CD4-positive, alpha-beta T cell treated with Interleukin-10 for 1 hour (primary cell): ENCODE measurements at regions not wholly inside any gene's neighbourhood (a gene's known extent, or its start where the extent isn't known, plus 50 kb on each side); places are given as distances from the start of the nearest gene placed in this dataset.

Source experiments
- DNase-seq: peaks from one replicate; pipeline ENCODE4 v3.0.0-alpha.2; 2020

DNA sequence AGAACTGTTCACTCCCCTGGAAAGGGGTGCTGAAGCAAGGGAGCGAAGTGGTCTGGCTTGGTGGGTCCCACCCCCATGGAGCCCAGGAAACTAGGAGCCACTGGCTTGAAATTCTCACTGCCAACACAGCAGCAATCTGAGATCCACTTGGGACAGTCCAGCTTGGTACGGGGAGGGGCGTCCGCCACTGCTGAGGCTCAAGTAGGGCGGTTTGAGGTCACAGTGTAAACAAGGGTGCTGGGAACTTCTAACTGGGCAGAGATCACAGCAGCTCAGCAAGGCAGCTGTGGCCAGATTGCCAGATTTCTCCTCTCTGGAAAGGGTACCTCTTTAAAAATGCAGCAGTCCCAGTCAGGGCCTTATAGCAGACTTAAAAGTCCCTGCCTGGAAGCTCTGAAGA is 53.9 kb upstream of the GALNTL6 start:
- DNase-seq = no peak

DNA sequence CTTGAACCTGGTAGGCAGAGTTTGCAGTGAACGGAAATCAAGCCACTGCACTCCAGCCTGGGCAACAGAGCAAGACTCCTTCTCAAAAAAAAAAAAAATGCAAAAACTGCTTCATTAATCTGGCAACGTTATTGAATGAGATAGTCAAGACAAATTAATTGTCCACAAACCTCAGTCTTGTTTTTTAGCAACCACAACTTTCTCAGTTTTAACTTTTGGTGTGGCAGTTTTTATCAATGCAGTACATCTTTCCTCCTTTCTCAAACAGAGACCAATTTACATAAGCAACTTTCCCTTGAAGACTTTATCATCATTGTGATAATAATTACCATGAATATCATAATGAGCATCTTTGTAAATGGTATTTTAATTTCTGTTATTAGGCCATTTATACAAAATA is 61.7 kb upstream of the GALNTL6 start:
- no peak for DNase-seq

- no peak for DNase-seq
These were observed 66.8 kb upstream of the GALNTL6 start for GRCh38 chr4:171746418-171746817.

DNA sequence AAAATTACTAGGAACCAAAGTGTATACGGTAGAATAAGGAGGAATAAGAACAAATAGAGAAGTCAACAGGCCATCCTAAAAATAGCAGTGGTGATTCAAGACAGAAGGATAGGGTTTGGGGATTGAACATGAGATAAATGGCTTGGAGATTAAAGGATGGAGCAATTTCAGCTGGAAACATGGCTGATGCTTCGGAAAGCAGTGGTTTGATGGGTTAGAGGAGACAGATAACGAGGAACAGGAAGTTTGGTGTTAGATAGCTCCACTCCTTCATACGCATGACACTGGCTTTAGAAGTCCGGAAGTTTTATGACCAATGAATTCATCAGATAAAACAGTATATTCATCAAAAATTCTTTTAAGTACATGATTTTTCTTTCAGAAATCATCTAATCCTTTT is 70.8 kb upstream of the GALNTL6 start:
- no peak for DNase-seq

GRCh38 chr4:171727185-171727584 is 86.0 kb upstream of the GALNTL6 start:
- no peak for DNase-seq

DNA sequence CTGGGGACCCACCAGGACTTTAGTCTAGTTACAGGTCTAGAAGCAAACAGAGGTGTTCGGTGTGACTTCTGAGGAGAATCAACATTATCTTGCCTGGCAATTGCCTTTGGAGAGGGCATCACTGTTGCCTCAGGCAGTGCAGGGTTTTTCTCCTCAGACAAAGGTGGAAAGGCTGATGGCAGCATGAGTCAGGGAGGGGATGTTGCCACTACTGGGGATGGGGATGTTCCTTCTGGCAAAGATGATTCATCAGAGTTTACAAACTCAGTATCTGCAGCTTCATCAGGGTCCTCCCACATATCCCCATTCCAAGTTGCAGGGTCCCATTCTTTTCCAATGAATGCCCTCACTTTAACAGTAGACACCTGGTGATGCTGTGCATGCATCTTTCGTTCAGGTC is 91.3 kb upstream of the GALNTL6 start:
- no peak for DNase-seq

GRCh38 chr4:171719691-171720090 is 93.5 kb upstream of the GALNTL6 start:
- no peak for DNase-seq

- no peak for DNase-seq
These were observed 94.5 kb upstream of the GALNTL6 start for GRCh38 chr4:171718665-171719064.

DNA sequence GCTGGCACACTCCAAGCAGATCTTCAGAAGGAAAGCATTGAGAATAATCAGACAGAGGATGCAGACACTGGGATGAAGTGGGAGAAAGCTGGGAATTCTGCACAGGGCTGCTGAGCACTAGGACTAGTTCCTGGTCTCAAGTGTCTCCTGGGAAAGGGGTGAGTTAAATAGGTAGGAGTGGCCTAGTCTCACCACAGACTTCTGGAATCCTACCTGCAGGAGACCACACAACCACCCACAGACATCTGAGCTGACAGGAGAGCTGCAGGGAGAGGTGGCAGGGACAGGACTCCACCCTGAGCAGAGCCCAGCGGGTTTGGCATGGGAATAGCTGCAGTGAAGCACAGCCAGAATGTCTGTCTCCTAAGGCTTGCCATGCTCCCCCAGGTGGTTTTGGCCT is 95.1 kb upstream of the GALNTL6 start:
- no peak for DNase-seq

DNA sequence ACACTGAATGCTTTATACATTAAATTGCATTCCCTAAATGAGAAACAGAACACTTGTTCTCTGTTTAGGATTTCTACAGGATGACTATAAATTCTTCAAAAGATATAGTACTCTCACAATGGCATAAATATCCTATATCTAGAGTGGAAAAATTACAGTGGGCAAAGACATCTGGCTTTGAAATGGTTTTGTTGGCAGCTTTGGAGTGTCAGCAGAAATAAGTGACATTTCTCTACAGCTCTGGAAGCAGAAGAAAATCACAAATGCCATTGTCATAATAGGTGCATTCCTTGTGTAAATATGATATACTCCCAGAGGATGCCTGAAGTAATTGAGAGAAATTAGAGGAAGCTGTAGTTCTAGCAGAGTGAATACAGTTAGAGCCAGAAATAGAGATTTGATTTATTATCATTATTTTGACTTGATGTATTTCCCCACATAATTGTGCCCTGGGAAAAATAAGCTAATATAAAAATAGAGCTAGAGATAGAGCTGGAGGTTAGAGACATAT is 95.9 kb upstream of the GALNTL6 start:
- DNase-seq = no peak

GRCh38 chr4:171715973-171716372 is 97.2 kb upstream of the GALNTL6 start:
- DNase-seq = no peak

DNA sequence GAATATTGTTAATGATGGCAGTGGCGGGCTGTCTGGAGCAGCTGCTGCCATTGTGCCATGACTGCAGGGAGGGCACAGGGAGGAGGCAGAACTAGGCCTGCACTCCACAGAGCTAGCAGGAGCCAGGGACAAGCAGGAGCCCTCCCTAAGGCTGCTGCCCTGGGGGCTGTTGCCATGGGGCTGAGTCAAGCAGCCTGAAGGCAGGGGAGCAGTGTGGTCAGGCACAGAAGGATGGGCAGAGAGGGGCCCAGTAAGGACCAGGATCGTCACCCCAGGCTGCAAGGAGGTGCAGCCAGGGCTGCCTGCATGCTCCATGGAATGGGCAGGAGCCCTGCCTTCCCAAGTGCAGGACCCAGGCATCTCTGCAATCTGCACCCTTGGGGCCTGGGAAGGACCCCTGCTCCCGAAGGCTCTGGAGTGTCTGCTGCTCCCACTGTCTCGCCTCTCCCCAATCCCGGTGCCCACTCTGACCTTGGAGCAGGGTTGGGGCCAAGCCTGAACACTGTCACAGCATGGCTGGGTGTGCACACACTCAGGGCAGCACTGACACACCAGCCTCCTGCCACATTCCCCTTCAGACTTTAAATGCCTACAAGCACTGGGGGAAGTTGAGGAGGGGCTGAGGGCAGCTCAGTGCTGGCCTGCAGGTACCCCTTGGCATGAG is 98.3 kb upstream of the GALNTL6 start:
- DNase-seq = no peak

- DNase-seq = no peak
These were observed 102.5 kb upstream of the GALNTL6 start for GRCh38 chr4:171710743-171711142.

DNA sequence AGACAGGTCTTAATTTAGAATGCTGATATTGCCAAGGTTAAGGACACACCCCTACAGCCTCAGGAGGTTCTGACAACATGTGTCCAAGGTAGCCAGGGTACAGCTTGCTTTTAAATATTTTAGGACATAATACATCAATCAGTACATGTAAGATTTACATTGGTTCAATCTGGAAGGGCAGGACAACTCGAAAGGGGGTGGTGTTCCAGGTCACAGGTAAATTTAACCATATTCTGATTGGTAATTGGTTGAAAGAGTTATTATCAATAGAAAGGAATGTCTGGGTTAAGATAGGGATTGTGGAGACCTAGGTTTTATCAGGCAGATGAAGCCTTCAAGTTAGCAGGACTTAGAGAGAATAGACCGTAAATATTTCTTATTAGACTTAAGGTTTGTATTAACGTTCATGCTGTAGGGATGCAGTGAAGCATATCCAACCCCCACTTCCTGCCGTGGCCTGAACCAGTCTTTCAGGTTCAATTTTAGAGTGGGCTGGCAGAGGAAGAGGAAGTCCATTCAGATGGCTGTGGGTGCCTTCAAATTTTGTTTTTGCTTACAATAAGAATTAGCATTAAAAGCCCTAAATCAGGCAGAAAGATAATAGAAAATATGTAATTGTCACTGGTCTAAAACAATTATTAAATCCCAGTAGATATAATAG is 136.5 kb upstream of the GALNTL6 start:
- no peak for DNase-seq

DNA sequence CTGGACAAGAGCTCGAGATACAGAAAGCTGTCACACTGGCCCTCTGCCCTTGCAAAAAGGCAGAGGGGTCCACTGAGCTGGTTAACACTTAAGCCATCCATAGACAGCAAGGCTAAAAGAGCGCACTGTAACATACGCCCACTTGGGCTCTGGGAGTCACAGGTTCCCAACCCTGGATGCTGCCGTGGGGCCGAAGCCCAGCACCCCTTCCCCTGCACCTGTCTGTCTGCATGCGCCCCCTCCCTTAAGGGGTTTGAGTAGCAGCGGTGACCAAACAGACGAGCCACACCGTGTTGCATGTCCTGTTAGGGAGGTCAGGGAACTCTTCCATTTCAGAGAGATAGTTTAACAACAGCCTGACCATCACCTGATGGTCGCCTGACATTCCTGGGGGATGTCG is 138.4 kb upstream of the GALNTL6 start:
- DNase-seq = no peak

DNA sequence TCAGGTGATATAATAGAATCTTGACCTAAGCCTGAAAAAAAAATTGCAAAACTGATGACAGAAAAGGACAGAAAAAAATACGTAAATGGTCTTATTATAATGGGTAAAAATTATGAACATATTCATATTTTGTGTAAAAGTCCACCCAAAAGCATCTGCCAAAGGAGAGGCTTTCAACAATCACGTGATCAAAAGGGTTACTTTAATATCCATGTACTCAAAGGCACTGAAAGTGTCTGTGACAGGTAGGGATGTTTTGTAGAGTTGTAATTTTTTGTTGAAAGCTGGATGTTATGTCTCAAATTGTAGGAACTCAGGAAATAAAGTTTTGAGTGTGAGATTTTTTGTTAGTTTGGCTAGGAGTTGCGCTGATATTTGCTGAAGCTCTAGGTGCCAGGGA is 144.8 kb upstream of the GALNTL6 start:
- DNase-seq = no peak

DNA sequence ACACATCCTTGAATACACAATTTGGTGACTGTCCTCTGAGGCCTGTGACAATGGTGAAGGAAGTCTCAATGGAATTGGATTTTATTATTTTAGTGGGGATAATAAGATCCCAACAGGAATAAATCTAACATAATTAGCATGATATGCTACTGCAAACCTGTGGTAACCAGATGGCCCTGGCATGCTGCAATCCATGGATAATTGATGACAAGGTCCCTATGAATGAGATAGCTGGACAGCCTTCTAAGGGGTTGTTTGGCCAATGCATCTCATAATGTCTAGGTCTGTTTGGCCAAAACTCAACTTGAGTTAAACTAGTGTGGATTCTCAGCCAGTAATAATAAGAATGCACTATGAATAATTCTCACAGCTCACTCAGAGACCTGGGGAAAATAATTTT is 145.3 kb upstream of the GALNTL6 start:
- no peak for DNase-seq

- DNase-seq = no peak
These were observed 162.1 kb upstream of the GALNTL6 start for GRCh38 chr4:171651071-171651470.

- DNase-seq = no peak
These were observed 162.7 kb upstream of the GALNTL6 start for GRCh38 chr4:171650543-171650942.

DNA sequence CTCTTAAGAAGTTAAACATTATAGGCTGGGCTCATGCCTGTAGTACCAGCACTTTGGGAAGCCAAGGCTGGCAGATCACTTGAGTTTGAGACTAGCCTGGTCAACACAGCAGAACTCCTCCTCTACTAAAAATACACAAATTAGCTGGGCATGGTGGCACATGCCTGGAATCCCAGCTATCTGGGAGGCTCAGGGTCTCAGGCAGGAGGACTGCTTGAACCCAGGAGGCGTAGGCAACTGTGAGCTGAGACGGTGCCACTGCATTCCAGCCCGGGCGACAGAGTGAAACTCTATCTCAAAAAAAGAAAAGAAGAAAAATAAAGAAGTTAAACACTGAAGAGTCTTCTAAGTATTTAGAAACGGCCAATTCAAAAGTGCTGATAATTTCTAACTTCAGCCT is 164.3 kb upstream of the GALNTL6 start:
- DNase-seq = no peak

GRCh38 chr4:171646984-171647383 is 166.2 kb upstream of the GALNTL6 start:
- DNase-seq = no peak

GRCh38 chr4:171644430-171645057 is 168.7 kb upstream of the GALNTL6 start:
- no peak for DNase-seq

DNA sequence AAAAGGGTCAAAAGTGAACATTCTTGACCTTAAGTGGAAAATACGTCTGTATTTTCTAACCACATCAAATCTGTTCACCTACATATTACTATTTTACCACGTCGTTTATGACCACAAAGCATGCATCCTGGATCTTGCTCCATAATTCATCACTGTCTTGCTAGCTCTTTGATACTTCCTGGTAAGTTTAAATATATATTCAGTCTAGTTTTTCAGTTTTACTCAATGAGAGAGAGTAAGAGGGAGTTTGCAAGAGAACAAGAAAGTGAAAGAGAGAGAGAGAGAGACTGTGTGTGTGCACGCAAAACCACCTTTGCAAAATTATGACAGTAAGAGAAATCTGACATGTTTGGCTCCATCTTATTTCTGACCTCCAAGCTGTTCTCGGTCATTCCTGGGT is 173.7 kb upstream of the GALNTL6 start:
- DNase-seq = no peak

DNA sequence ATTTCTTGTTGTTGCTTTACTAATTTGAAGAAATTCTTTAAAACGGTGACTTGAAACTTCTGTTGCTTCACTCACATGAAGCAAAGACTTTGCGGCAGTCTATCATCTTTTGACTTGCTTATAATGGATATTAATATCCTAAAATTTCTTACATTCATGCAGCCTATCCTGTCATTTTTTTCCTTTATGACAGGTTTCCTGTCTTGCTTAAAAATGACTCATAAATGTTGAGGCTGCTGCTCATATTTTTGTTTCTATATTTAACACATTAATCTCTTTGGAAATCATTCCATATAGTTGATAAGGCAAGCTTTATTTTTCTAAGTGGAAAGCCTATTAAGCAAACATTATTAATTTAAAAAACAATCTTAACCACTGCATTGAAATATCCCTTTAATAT is 176.6 kb upstream of the GALNTL6 start:
- DNase-seq = no peak
